HG03108 (cell line): ENCODE measurements at regions not wholly inside any gene's neighbourhood (a gene's known extent, or its start where the extent isn't known, plus 50 kb on each side); places are given as distances from the start of the nearest gene placed in this dataset.

Experiments used
- ATAC-seq: cut with Tn5 transposase; IDR thresholded peaks from one replicate; pipeline ENCODE4 v1.9.1; 2021; ENCODE audit warnings: moderate library complexity; ENCODE audit not compliant: unreplicated experiment

GRCh38 chr10:78383378-78384048 lies 349.9 kb downstream of the RPS24 start:
- no peak for ATAC-seq

- ATAC-seq: no peak
These were observed 350.4 kb downstream of the RPS24 start for GRCh38 chr10:78384049-78384431.

- no peak for ATAC-seq
These were observed 351.9 kb downstream of the RPS24 start for GRCh38 chr10:78385599-78385998.

GRCh38 chr10:78386509-78386908 lies 352.8 kb downstream of the RPS24 start:
- no peak for ATAC-seq

GRCh38 chr10:78388331-78389050 lies 354.8 kb downstream of the RPS24 start:
- no peak for ATAC-seq

- no peak for ATAC-seq
These were observed 355.8 kb downstream of the RPS24 start for GRCh38 chr10:78389419-78389818.

GRCh38 chr10:78390051-78390450 lies 356.4 kb downstream of the RPS24 start:
- ATAC-seq: no peak

- no peak for ATAC-seq
These were observed 357.2 kb downstream of the RPS24 start for GRCh38 chr10:78390817-78391216.

GRCh38 chr10:78391585-78391984 lies 357.9 kb downstream of the RPS24 start:
- no peak for ATAC-seq

GRCh38 chr10:78392197-78392596 lies 358.5 kb downstream of the RPS24 start:
- no peak for ATAC-seq

GRCh38 chr10:78393094-78393493 lies 359.4 kb downstream of the RPS24 start:
- no peak for ATAC-seq

GRCh38 chr10:78394047-78394446 lies 360.4 kb downstream of the RPS24 start:
- no peak for ATAC-seq

- no peak for ATAC-seq
These were observed 361.5 kb downstream of the RPS24 start for GRCh38 chr10:78395162-78395561.

GRCh38 chr10:78396754-78397153 lies 363.1 kb downstream of the RPS24 start:
- ATAC-seq: no peak

GRCh38 chr10:78397786-78398185 lies 364.1 kb downstream of the RPS24 start:
- ATAC-seq: no peak

- no peak for ATAC-seq
These were observed 364.7 kb downstream of the RPS24 start for GRCh38 chr10:78398382-78398781.

- ATAC-seq: no peak
These were observed 368.1 kb downstream of the RPS24 start for GRCh38 chr10:78401624-78402367.

GRCh38 chr10:78402591-78402990 lies 368.9 kb downstream of the RPS24 start:
- ATAC-seq: no peak

- no peak for ATAC-seq
These were observed 370.1 kb downstream of the RPS24 start for GRCh38 chr10:78403781-78404180.

- no peak for ATAC-seq
These were observed 370.6 kb downstream of the RPS24 start for GRCh38 chr10:78404296-78404695.

- ATAC-seq: no peak
These were observed 371.6 kb downstream of the RPS24 start for GRCh38 chr10:78405231-78405630.

- no peak for ATAC-seq
These were observed 372.1 kb downstream of the RPS24 start for GRCh38 chr10:78405736-78406135.
